Stimulated activated CD8-positive, alpha-beta memory T cell treated with anti-CD3 and anti-CD28 coated beads, Interleukin-7, amount 100 ng/mL, for 4 hours (primary cell): ENCODE measurements at regions not wholly inside any gene's neighbourhood (a gene's known extent, or its start where the extent isn't known, plus 50 kb on each side); places are given as distances from the start of the nearest gene placed in this dataset.

Experiments
- DNase-seq, 2 donors: peaks; one replicate each; pipeline ENCODE4 v3.0.0-alpha.2; 2020; ENCODE audit warnings: low read depth in 2 of 2

- no peak for DNase-seq
These were observed 131.0 kb downstream of the DMRTA2 start for GRCh38 chr1:50292276-50292675.

- no peak for DNase-seq
These were observed 133.7 kb downstream of the DMRTA2 start for GRCh38 chr1:50289495-50289894.

- no peak for DNase-seq
These were observed 137.2 kb downstream of the DMRTA2 start for GRCh38 chr1:50285994-50286393.

- DNase-seq: no peak
These were observed 143.5 kb downstream of the DMRTA2 start for GRCh38 chr1:50279622-50280330.

- DNase-seq: no peak
These were observed 144.3 kb downstream of the DMRTA2 start for GRCh38 chr1:50278961-50279360.

- DNase-seq: no peak
These were observed 144.8 kb downstream of the DMRTA2 start for GRCh38 chr1:50278410-50278809.

- DNase-seq: no peak
These were observed 147.7 kb downstream of the DMRTA2 start for GRCh38 chr1:50275566-50275965.

- no peak for DNase-seq
These were observed 150.3 kb downstream of the DMRTA2 start for GRCh38 chr1:50272912-50273311.

GRCh38 chr1:50271968-50272578, 151.2 kb downstream of the DMRTA2 start:
- DNase-seq: no peak

- DNase-seq: no peak
These were observed 151.9 kb downstream of the DMRTA2 start for GRCh38 chr1:50271337-50271736.

- no peak for DNase-seq
These were observed 152.3 kb downstream of the DMRTA2 start for GRCh38 chr1:50270926-50271325.

- no peak for DNase-seq
These were observed 155.2 kb downstream of the DMRTA2 start for GRCh38 chr1:50268049-50268448.

GRCh38 chr1:50266509-50266908, 156.7 kb downstream of the DMRTA2 start:
- no peak for DNase-seq

GRCh38 chr1:50265790-50266314, 157.1 kb downstream of the ELAVL4 start:
- no peak for DNase-seq

GRCh38 chr1:50264590-50264989, 155.9 kb downstream of the ELAVL4 start:
- DNase-seq: no peak

- no peak for DNase-seq
These were observed 153.7 kb downstream of the ELAVL4 start for GRCh38 chr1:50262436-50262835.

GRCh38 chr1:50261951-50262350, 153.2 kb downstream of the ELAVL4 start:
- no peak for DNase-seq

GRCh38 chr1:50257940-50258685, 149.4 kb downstream of the ELAVL4 start:
- no peak for DNase-seq

GRCh38 chr1:50257029-50257428, 148.3 kb downstream of the ELAVL4 start:
- DNase-seq: no peak
